DND-41 (cell line): ENCODE measurements at regions not wholly inside any gene's neighbourhood (a gene's known extent, or its start where the extent isn't known, plus 50 kb on each side); places are given as distances from the start of the nearest gene placed in this dataset.

Experiments used
- ATAC-seq: fragments of 200-7000 bp; cut with Tn5 transposase; 3 replicates; pipeline ENCODE4 v1.9.1; 2021; ENCODE audit warnings: low read depth; ENCODE audit not compliant: insufficient read depth
- DNase-seq: peaks from one replicate; pipeline ENCODE4 v3.0.0-alpha.2; 2020
- H2AFZ ChIP-seq: 2 replicates; pipeline ENCODE4 v1.6.0; 2012; ENCODE audit warnings: low read depth, low read length
- H3K27ac ChIP-seq: 2 replicates; pipeline ENCODE4 v1.5.1; 2012; ENCODE audit warnings: low read length, inconsistent platforms
- H3K27me3 ChIP-seq: fragments of 200-600 bp; sonication (generic); 2 replicates; pipeline ENCODE4 v1.6.0; 2012; ENCODE audit warnings: low read length, mild to moderate bottlenecking, inconsistent platforms; ENCODE audit not compliant: insufficient read depth, poor library complexity
- H3K36me3 ChIP-seq: 2 replicates; pipeline ENCODE4 v1.5.1; 2012; ENCODE audit warnings: low read length, inconsistent platforms; ENCODE audit not compliant: insufficient read depth
- H3K4me1 ChIP-seq: 2 replicates; pipeline ENCODE4 v1.5.1; 2012; ENCODE audit warnings: mild to moderate bottlenecking, low read length; ENCODE audit not compliant: insufficient read depth
- H3K4me2 ChIP-seq: 2 replicates; pipeline ENCODE4 v1.6.0; 2012; ENCODE audit warnings: mild to moderate bottlenecking, moderate library complexity, low read length, inconsistent platforms; ENCODE audit not compliant: insufficient read depth
- H3K4me3 ChIP-seq, 2 experiments: fragments of 200-600 bp in 1 of 2; shearing (Covaris generic) in 1 of 2; 2 replicates each; pipeline ENCODE4 v1.5.1; 2012 to 2016; ENCODE audit warnings: inconsistent platforms in 2 of 2, low read length in 2 of 2, mild to moderate bottlenecking in 2 of 2, low read depth in 1 of 2, moderate library complexity in 1 of 2
- H3K79me2 ChIP-seq: 2 replicates; pipeline ENCODE4 v1.6.0; 2012; ENCODE audit warnings: low read length, inconsistent platforms; ENCODE audit not compliant: insufficient read depth
- H3K9ac ChIP-seq: 2 replicates; pipeline ENCODE4 v1.6.0; 2012; ENCODE audit warnings: low read depth, mild to moderate bottlenecking, inconsistent platforms, low read length, moderate library complexity
- H3K9me3 ChIP-seq: 2 replicates; pipeline ENCODE4 v1.5.1; 2012; ENCODE audit warnings: low read length, moderate library complexity, mild to moderate bottlenecking, inconsistent platforms; ENCODE audit not compliant: insufficient read depth, severe bottlenecking
- H4K20me1 ChIP-seq: 2 replicates; pipeline ENCODE4 v1.6.0; 2012; ENCODE audit warnings: low read length; ENCODE audit not compliant: insufficient read depth
- CTCF ChIP-seq: IDR thresholded peaks from 2 replicates; pipeline ENCODE4 v1.5.1; 2012; ENCODE audit warnings: borderline replicate concordance, low read length, moderate library complexity, mild to moderate bottlenecking; ENCODE audit not compliant: poor library complexity, severe bottlenecking; ENCODE audit errors: extremely low read depth
- EZH2 ChIP-seq: IDR thresholded peaks from 3 replicates; pipeline ENCODE4 v1.6.1; 2012; ENCODE audit warnings: borderline replicate concordance, low read depth, mild to moderate bottlenecking, moderate library complexity, low read length, inconsistent platforms; ENCODE audit not compliant: severe bottlenecking

GRCh38 chr4:25569716-25570115 is 85.9 kb upstream of the SLC34A2 start:
- H3K9ac ChIP-seq = no peak overlapping the region
- H4K20me1 ChIP-seq = no peaks in the 10 kb centered on the region
- H3K27me3 ChIP-seq = no peaks in the 10 kb centered on the region
- no peak overlapping the region for H3K4me2 ChIP-seq
- no peak overlapping the region for H3K27ac ChIP-seq
- H3K4me3 ChIP-seq = no peak overlapping the region
- ATAC-seq = no peak
- no peaks in the 10 kb centered on the region for H3K36me3 ChIP-seq
- H3K9me3 ChIP-seq = no peaks in the 10 kb centered on the region
- no peaks in the 10 kb centered on the region for H3K4me1 ChIP-seq
- DNase-seq = no peak
- H3K79me2 ChIP-seq = no peaks in the 10 kb centered on the region
- H2AFZ ChIP-seq = no peak overlapping the region
- TF ChIP-seq CTCF = no peak
- TF ChIP-seq EZH2 = no peak

DNA sequence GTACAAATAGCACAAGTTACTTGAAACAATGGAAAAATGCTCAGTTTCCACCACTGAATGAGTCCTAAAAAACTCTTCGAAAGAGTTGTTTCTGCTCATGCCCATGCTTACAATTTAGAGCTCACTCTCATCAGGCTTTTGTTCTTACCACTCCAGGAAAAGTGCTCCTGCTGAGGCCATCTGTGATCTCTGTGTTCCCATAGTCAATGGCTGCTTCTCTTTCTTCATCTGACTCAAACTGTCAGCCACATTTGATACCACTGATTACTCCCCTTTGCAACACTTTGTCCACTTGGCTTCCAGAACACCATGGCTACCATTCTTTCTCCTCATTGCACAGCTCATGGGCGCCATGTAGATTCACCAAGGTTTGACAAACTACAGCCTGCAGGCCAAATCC is 80.0 kb upstream of the SLC34A2 start:
- no peaks in the 10 kb centered on the region for H4K20me1 ChIP-seq
- no peak for ATAC-seq
- no peak overlapping the region for H3K9ac ChIP-seq
- no peaks in the 10 kb centered on the region for H3K79me2 ChIP-seq
- no peak overlapping the region for H3K27ac ChIP-seq
- H2AFZ ChIP-seq = no peak overlapping the region
- H3K36me3 ChIP-seq = no peaks in the 10 kb centered on the region
- H3K4me2 ChIP-seq = no peak overlapping the region
- H3K4me3 ChIP-seq = no peak overlapping the region
- H3K9me3 ChIP-seq = no peaks in the 10 kb centered on the region
- no peaks in the 10 kb centered on the region for H3K4me1 ChIP-seq
- DNase-seq = no peak
- no peaks in the 10 kb centered on the region for H3K27me3 ChIP-seq
- TF ChIP-seq EZH2 (no peak), CTCF (no peak)

GRCh38 chr4:25578432-25578831 is 77.2 kb upstream of the SLC34A2 start:
- H3K4me3 ChIP-seq = no peak overlapping the region
- H3K36me3 ChIP-seq = no peaks in the 10 kb centered on the region
- H3K27me3 ChIP-seq = no peaks in the 10 kb centered on the region
- H2AFZ ChIP-seq = no peak overlapping the region
- H3K4me1 ChIP-seq = no peaks in the 10 kb centered on the region
- H3K4me2 ChIP-seq = no peak overlapping the region
- H3K79me2 ChIP-seq = no peaks in the 10 kb centered on the region
- no peak overlapping the region for H3K9ac ChIP-seq
- no peaks in the 10 kb centered on the region for H3K9me3 ChIP-seq
- TF ChIP-seq EZH2 (no peak), CTCF (no peak)
- DNase-seq (no peak), ATAC-seq (no peak)
- H3K27ac ChIP-seq = no peak overlapping the region
- no peaks in the 10 kb centered on the region for H4K20me1 ChIP-seq
